Stimulated activated CD4-positive, alpha-beta T cell treated with anti-CD3 and anti-CD28 coated beads, Interleukin-12 subunit alpha, Interleukin-12 subunit beta, amount 100 ng/mL, for 24 hours (primary cell): ENCODE measurements at regions not wholly inside any gene's neighbourhood (a gene's known extent, or its start where the extent isn't known, plus 50 kb on each side); places are given as distances from the start of the nearest gene placed in this dataset.

Experiments used
- DNase-seq, 2 experiments: peaks; one replicate each; pipeline ENCODE4 v3.0.0-alpha.2; 2020; ENCODE audit warnings: low read depth in 2 of 2

GRCh38 chr1:38334930-38335592 is 288.5 kb upstream of the POU3F1 start:
- no peak for DNase-seq

- no peak for DNase-seq
Observed at GRCh38 chr1:38332649-38333310, 286.2 kb upstream of the POU3F1 start.

DNA sequence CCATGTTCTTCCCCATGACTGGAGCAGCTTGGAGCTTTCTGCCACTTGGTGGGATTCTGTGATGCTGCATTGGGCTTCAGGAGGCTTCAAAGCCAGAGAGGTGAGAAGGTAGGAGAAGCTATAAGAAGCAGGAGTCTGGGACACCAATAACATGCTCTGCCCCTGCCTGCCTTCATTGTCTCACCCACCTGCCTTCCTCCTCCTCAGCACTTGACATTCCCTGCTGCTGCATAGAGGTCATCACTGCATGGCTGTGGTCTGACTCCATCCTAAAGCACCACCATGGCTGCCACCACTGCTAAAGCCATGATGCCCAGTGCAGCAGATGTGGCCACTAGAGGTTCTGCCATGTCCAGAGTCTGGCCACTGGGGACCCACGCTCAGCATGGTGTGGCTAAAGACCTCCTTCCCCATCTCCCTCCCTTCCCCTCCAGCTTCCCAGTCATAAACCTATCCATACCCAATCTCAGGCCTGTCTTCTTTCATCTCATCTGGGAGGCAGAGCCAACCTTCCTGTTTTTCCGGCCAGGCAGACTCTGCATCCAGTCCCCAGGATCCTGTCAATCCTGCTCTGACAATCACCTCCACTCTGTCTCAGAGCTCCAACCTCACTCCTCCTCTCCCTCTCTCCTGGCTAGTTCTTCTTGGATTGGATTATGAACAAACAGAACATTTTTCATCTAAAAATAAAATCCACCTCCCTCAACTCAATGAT is 285.1 kb upstream of the POU3F1 start:
- no peak for DNase-seq

- DNase-seq, result no peak
Observed at GRCh38 chr1:38330799-38331198, 284.2 kb upstream of the POU3F1 start.

DNA sequence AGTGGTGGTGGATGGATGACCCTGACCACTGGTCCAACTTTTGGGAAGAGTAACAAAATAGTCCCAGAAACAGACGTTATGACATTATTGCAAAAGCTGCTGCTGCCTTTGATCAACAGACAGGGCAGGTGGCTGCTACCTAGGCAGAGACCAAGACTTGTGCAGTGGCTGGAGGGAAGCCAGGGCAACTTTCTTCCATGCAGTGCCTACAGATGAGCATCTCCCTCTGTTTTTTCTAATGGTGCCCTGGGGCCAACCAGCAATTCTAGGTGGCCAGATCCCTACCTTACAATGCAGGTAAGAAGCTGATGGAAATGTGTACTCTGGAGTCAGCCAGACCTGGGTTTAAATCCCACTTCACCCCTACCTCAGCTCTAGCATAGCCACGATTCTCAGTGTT is 283.1 kb upstream of the POU3F1 start:
- no peak for DNase-seq

GRCh38 chr1:38328278-38329035 is 281.9 kb upstream of the POU3F1 start:
- DNase-seq, result no peak

GRCh38 chr1:38327559-38327973 is 281.0 kb upstream of the POU3F1 start:
- DNase-seq, result no peak

DNA sequence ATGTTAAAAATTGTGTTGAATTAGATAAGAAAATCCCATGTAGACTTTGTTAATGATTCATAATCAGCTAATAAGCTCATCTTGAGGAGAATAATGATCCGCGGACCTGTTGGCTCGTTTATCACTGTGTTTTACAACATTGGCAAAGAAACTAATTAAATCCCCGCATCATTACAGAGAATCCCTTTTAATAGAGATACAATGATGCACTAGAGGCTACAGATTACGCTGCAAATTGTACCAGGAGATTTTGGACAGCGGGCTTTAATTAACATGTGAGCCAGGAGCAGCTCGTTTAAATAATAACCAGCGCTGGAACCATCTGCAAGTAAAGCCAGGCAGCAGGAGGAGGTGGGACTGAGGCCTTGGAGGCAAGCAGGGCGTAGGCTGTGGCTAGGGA is 280.3 kb upstream of the POU3F1 start:
- no peak for DNase-seq

- DNase-seq, result no peak
Observed at GRCh38 chr1:38326135-38326534, 279.5 kb upstream of the POU3F1 start.

GRCh38 chr1:38312753-38313152 is 266.2 kb upstream of the POU3F1 start:
- DNase-seq, result no peak

GRCh38 chr1:38310079-38310478 is 263.5 kb upstream of the POU3F1 start:
- no peak for DNase-seq

DNA sequence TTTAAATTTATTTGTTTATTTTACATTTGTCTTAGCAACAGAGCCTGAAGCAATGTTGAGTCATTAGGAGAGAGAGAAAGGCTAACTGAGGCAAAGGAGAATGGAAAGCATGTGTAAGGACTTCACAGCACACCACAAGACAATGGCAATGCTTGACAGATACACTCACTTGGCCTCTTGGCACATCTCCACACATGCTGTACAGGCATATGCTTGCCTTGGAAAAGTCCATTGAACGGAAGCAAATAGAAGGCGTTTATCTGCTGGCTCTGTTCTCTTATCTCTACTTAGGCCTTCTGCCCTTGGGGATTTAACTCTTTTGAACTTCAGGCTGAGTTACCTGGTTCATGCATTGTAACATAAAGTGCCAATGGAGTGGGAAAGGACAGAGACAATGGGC is 262.2 kb upstream of the POU3F1 start:
- no peak for DNase-seq

GRCh38 chr1:38305666-38306065 is 259.1 kb upstream of the POU3F1 start:
- no peak for DNase-seq

GRCh38 chr1:38303843-38304242 is 257.2 kb upstream of the POU3F1 start:
- DNase-seq, result no peak

DNA sequence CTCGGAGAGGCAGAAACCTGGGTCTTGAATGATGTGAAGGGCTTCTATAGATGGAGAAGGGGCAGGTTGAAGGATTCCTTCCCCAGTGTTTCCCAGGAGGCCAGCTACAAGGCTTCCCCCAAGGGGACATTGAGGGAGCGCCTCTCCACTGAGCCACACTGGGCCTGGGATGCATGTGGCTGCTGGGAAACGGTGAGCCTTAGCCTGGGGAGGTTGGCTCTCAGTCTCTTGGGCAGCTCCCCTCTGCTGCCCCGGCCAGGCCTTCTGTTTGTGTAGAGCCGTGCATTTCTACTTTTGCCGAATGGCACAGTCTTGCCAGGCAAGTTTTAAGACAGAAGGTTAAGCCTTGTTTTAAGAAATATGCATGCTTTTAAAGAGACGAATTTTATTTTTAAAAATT is 254.4 kb upstream of the POU3F1 start:
- DNase-seq, result no peak

DNA sequence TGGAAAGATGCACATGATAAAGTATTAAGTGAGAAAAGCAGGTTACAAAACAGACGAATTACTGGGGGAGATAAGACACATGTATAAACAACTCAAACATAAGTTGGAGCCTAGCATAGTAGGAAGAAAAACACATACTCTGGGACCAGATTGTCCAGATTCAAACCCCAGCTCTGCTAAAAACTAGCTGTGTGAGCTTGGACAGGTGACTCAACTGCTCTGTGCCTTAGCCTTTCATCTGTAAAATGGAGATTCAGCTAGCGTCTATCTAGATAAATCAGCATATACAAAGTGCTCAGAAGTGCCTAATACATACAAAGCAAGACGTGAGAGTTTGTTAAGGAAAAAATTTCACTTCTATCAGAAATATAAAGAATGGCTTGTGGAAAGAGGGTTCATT is 254.0 kb upstream of the POU3F1 start:
- DNase-seq, result no peak

GRCh38 chr1:38297842-38298241 is 251.2 kb upstream of the POU3F1 start:
- DNase-seq, result no peak

DNA sequence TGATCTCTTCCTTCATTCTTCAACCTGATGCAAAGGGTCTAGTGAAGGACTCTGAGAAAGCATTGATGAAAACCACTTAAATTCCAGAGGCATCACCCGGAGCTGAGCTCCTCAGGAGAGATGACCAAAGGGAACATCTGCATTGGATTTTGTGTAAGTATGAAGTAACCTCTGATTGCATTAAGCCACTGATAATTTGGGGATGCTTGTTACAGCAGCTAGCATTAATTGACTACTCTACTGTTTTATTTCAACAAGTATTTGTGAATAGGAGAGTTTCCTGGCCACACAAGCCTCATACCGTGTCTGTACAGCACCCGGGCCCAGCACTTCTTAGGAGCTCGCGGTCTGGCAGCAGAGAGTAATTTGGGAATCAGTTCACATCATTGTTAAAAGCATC is 250.7 kb upstream of the POU3F1 start:
- DNase-seq, result no peak

DNA sequence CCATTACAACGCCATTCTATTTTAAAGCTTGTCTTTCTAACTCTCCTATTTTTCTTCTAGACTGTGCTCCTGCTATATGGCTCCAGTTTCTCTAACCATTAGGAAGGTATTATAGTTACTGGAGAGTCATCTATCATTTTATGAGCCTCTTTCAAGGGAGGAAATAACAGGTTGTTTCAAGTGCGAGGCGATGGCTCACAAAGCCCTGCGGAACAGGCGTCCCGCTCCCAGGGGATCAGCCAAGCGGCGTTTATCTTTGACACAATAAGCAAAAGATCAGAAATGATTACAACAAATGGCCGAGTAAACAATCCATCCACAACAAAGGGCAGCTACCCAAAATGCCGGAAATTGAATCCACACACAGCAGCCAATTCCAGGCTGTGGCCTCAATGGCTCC is 249.5 kb upstream of the POU3F1 start:
- DNase-seq, result no peak

- DNase-seq, result no peak
Observed at GRCh38 chr1:38293567-38293966, 247.0 kb upstream of the POU3F1 start.

DNA sequence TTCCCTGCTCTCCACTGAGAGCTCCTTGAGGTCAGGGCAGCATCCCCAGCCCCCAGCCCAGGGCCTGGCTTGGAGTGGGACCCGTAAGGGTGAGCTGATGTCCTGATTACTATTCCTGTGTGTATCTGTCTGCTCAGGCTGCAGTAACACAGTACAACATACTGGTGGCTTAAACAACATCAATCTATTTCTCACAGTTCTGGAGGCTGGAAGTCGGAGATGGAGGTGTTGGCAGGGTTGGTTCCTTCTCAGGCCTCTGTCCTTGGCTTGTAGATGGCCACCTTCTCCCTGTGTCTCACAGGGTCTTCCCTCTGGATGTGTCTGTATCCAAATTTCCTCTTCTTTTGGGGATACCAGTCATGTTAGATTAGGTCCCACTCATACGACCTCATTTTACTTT is 246.4 kb upstream of the POU3F1 start:
- no peak for DNase-seq

GRCh38 chr1:38291906-38292521 is 245.4 kb upstream of the POU3F1 start:
- no peak for DNase-seq
